HepG2 (cell line): ENCODE measurements at regions not wholly inside any gene's neighbourhood (a gene's known extent, or its start where the extent isn't known, plus 50 kb on each side); places are given as distances from the start of the nearest gene placed in this dataset.

ENCODE experiments used
- ATAC-seq: fragments of 200-7000 bp; cut with Tn5 transposase; 3 replicates; pipeline ENCODE4 v1.9.1; 2020; ENCODE audit warnings: mild to moderate bottlenecking, moderate library complexity
- BruUV-seq: library from RNA; stranded (reverse); fragments of 400-500 nt; replicated peaks from 2 replicates; lab custom pipeline; 2021; lab: Mats Ljungman, UMichigan
- CTCF ChIA-PET: fragments of 300-600 bp; formaldehyde crosslinking; extraction: SDS; loops from one replicate; lab custom pipeline; 2021; ENCODE audit warnings: low total read pairs, inconsistent platforms, low intra/inter-chr PET ratio; lab: Yijun Ruan, JAX
- POLR2A ChIA-PET: fragments of 350-600 bp; sonication (Branson Sonifier 250); formaldehyde crosslinking; loops from one replicate; lab custom pipeline; 2020; ENCODE audit warnings: antibody characterized with exemption, inconsistent platforms; lab: Yijun Ruan, JAX
- DNase-seq: peaks from one replicate; pipeline ENCODE4 v3.0.0-alpha.2; 2015; ENCODE audit warnings: low spot score
- FAIRE-seq: peaks from 3 replicates; lab custom pipeline; 2011; peaks lifted over from hg19 to GRCh38; lab: Jason Lieb, UNC
- H2AFZ ChIP-seq: one replicate; pipeline ENCODE4 v1.6.1; 2011; ENCODE audit warnings: low read length, inconsistent platforms
- H3K27ac ChIP-seq: fragments of 300-600 bp; 3 replicates; pipeline ENCODE4 v1.8.0; 2011; ENCODE audit warnings: mixed run types, mild to moderate bottlenecking, mixed read lengths, low read length, inconsistent platforms; ENCODE audit not compliant: insufficient read depth; ENCODE audit errors: extremely low read length
- H3K27me3 ChIP-seq, 2 experiments: fragments of 200-600 bp in 1 of 2; 2 replicates in 1 of 2; 3 replicates in 1 of 2; pipeline versions ENCODE4 v1.6.0 to v1.8.0; 2011; ENCODE audit warnings: low read length in 2 of 2, mild to moderate bottlenecking in 2 of 2, moderate library complexity in 2 of 2, inconsistent platforms in 1 of 2; ENCODE audit not compliant: insufficient read depth in 2 of 2, control insufficient read depth in 1 of 2
- H3K36me3 ChIP-seq, 2 experiments: fragments of 200-600 bp in 1 of 2; replicated peaks in 1 of 2; 2 replicates in 1 of 2; 3 replicates in 1 of 2; pipeline versions ENCODE4 v1.5.1 to v1.8.0; 2011; ENCODE audit warnings: low read length in 2 of 2, inconsistent platforms in 1 of 2; ENCODE audit not compliant: insufficient read depth in 2 of 2, control insufficient read depth in 1 of 2
- H3K4me1 ChIP-seq: 2 replicates; pipeline ENCODE4 v1.5.1; 2012; ENCODE audit warnings: low read length, inconsistent platforms; ENCODE audit not compliant: insufficient read depth
- H3K4me2 ChIP-seq: 2 replicates; pipeline ENCODE4 v1.6.0; 2011; ENCODE audit warnings: low read depth, low read length, inconsistent platforms
- H3K4me3 ChIP-seq, 3 experiments: fragments of 200-600 bp in 1 of 3; sonication (generic), shearing (Covaris generic) in 1 of 3; replicated peaks in 1 of 3; 2 replicates each; pipeline ENCODE4 v1.5.1; 2011 to 2016; ENCODE audit warnings: low read length in 3 of 3, inconsistent platforms in 2 of 3, low read depth in 2 of 3, mild to moderate bottlenecking in 2 of 3, control low read depth in 1 of 3, mixed read lengths in 1 of 3; ENCODE audit not compliant: insufficient read depth in 1 of 3
- H3K79me2 ChIP-seq: one replicate; pipeline ENCODE4 v1.6.1; 2011; ENCODE audit warnings: low read length, inconsistent platforms; ENCODE audit not compliant: insufficient read depth
- H3K9ac ChIP-seq: 2 replicates; pipeline ENCODE4 v1.6.0; 2011; ENCODE audit warnings: mild to moderate bottlenecking, low read depth, low read length, inconsistent platforms; ENCODE audit not compliant: insufficient read depth
- H3K9me3 ChIP-seq: 2 replicates; pipeline ENCODE4 v1.5.1; 2012; ENCODE audit warnings: mild to moderate bottlenecking, low read length
- H4K20me1 ChIP-seq: 2 replicates; pipeline ENCODE4 v1.6.0; 2011; ENCODE audit warnings: inconsistent platforms, mild to moderate bottlenecking, low read length, moderate library complexity; ENCODE audit not compliant: insufficient read depth
- CREM ChIP-seq, 2 experiments: sonication (generic) in 1 of 2; formaldehyde crosslinking in 1 of 2; IDR thresholded peaks; 2 replicates each; pipeline versions ENCODE4 v1.4.0 to v1.6.1; 2016 to 2020; ENCODE audit warnings: antibody characterized with exemption in 1 of 2, mild to moderate bottlenecking in 1 of 2, missing genetic modification reagents in 1 of 2
- FOXP1 ChIP-seq, 2 experiments: fragments of 450-650 bp in 1 of 2; IDR thresholded peaks; 2 replicates each; pipeline ENCODE4 v1.6.1; 2017 to 2018; ENCODE audit warnings: antibody characterized with exemption in 1 of 2
- HCFC1 ChIP-seq: fragments of 150-350 bp; IDR thresholded peaks from 2 replicates; pipeline ENCODE4 v1.6.1; 2014; ENCODE audit warnings: low read depth, low read length
- HOXA3 ChIP-seq: sonication (generic); formaldehyde crosslinking; IDR thresholded peaks from 2 replicates; pipeline ENCODE4 v1.5.0; 2020; ENCODE audit warnings: missing genetic modification reagents
- MED8 ChIP-seq: sonication (generic); formaldehyde crosslinking; IDR thresholded peaks from 2 replicates; pipeline ENCODE4 v1.8.1; 2023; ENCODE audit warnings: mild to moderate bottlenecking, missing genetic modification reagents; ENCODE audit not compliant: insufficient replicate concordance
- NFATC3 ChIP-seq: sonication (generic); formaldehyde crosslinking; IDR thresholded peaks from 2 replicates; pipeline ENCODE4 v1.5.1; 2020; ENCODE audit warnings: mild to moderate bottlenecking, missing genetic modification reagents
- POLR2A ChIP-seq, 2 experiments: IDR thresholded peaks; 2 replicates each; pipeline ENCODE4 v1.6.1; 2011; ENCODE audit warnings: low read depth in 2 of 2, low read length in 2 of 2, mild to moderate bottlenecking in 1 of 2, moderate library complexity in 1 of 2; ENCODE audit not compliant: insufficient read depth in 1 of 2
- RARA ChIP-seq: IDR thresholded peaks from 2 replicates; pipeline ENCODE4 v1.6.1; 2016; ENCODE audit warnings: missing genetic modification reagents, missing compliant biosample characterization
- SMAD3 ChIP-seq: sonication (generic); formaldehyde crosslinking; IDR thresholded peaks from 2 replicates; pipeline ENCODE4 v1.4.0; 2020; ENCODE audit warnings: missing genetic modification reagents
- TBP ChIP-seq: sonication (generic); formaldehyde crosslinking; IDR thresholded peaks from 2 replicates; pipeline ENCODE4 v1.5.0; 2020; ENCODE audit warnings: missing genetic modification reagents
- TMF1 ChIP-seq: sonication (generic); formaldehyde crosslinking; IDR thresholded peaks from 2 replicates; pipeline ENCODE4 v1.8.1; 2022; ENCODE audit warnings: low read depth, missing genetic modification reagents
- ZNF160 ChIP-seq: sonication (generic); formaldehyde crosslinking; IDR thresholded peaks from 2 replicates; pipeline ENCODE4 v1.8.0; 2022; ENCODE audit warnings: mild to moderate bottlenecking, inconsistent platforms, missing genetic modification reagents
- ZNF557 ChIP-seq: sonication (generic); formaldehyde crosslinking; IDR thresholded peaks from 2 replicates; pipeline ENCODE4 v1.4.0; 2020; ENCODE audit warnings: missing genetic modification reagents
- ZNF563 ChIP-seq: sonication (generic); formaldehyde crosslinking; IDR thresholded peaks from 2 replicates; pipeline ENCODE4 v1.8.0; 2022; ENCODE audit warnings: mild to moderate bottlenecking, moderate library complexity, missing genetic modification reagents
- ZNF761 ChIP-seq: sonication (generic); formaldehyde crosslinking; conservative IDR thresholded peaks from 2 replicates; pipeline ENCODE4 v1.4.0; 2020; ENCODE audit warnings: mild to moderate bottlenecking, missing genetic modification reagents
- ZNF773 ChIP-seq: sonication (generic); formaldehyde crosslinking; IDR thresholded peaks from 2 replicates; pipeline ENCODE4 v1.4.0; 2020; ENCODE audit warnings: missing genetic modification reagents, borderline replicate concordance
- WGBS: methylation state at CpG from one replicate; pipeline ENCODE4 v1.1.6; 2017; ENCODE audit warnings: low lambda C conversion rate; 5-methylcytosine and 5-hydroxymethylcytosine counted together
- in situ Hi-C: cut with HindIII; loops from 2 replicates; pipeline ENCODE4 v1.10.0; 2017; ENCODE audit warnings: low pct_unique_long_range_greater_than_20kb; ENCODE audit not compliant: extremely low pct_ligation_motif_present
- intact Hi-C: fragments of 100-400 bp; cut with micrococcal nuclease; formaldehyde crosslinking; loops from one replicate; pipeline ENCODE4 v1.10.0; 2022; ENCODE audit not compliant: unreplicated experiment
- TF ChIP-seq, protein P1 (sequence below): sonication (generic); formaldehyde crosslinking; IDR thresholded peaks from 2 replicates; pipeline ENCODE4 v1.8.0; 2022; ENCODE audit warnings: mild to moderate bottlenecking, missing genetic modification reagents; ENCODE audit not compliant: insufficient replicate concordance
- TF ChIP-seq, protein P2 (sequence below): IDR thresholded peaks from 2 replicates; pipeline ENCODE4 v1.4.0; 2020; ENCODE audit warnings: mild to moderate bottlenecking, missing genetic modification reagents

DNA sequence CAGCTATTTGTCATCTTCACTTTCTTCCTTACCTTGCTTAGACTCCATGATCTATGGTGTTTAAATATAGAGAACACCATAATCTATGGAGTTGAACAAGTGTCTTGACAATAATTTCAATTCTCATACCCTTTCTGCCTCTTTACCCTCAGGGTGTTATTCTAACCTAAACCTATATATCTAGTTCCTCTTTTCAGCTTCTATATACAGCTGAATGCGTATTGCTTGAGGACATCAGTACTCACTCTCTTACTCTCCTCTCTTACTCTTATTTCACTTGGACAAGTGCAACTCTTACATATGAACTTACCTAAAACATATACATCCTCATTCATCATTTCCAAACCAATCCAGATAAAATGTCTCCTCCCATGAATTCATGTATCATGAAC lies 187.1 kb downstream of the RAP2B start (continued):
- TF ChIP-seq, protein P1, sequence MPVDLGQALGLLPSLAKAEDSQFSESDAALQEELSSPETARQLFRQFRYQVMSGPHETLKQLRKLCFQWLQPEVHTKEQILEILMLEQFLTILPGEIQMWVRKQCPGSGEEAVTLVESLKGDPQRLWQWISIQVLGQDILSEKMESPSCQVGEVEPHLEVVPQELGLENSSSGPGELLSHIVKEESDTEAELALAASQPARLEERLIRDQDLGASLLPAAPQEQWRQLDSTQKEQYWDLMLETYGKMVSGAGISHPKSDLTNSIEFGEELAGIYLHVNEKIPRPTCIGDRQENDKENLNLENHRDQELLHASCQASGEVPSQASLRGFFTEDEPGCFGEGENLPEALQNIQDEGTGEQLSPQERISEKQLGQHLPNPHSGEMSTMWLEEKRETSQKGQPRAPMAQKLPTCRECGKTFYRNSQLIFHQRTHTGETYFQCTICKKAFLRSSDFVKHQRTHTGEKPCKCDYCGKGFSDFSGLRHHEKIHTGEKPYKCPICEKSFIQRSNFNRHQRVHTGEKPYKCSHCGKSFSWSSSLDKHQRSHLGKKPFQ (CRISPR knock-in tag): no peak
- no peak for TF ChIP-seq ZNF761 (CRISPR knock-in tag)
- TF ChIP-seq MED8 (CRISPR knock-in tag): no peak
- no peak for TF ChIP-seq ZNF160 (CRISPR knock-in tag)

DNA sequence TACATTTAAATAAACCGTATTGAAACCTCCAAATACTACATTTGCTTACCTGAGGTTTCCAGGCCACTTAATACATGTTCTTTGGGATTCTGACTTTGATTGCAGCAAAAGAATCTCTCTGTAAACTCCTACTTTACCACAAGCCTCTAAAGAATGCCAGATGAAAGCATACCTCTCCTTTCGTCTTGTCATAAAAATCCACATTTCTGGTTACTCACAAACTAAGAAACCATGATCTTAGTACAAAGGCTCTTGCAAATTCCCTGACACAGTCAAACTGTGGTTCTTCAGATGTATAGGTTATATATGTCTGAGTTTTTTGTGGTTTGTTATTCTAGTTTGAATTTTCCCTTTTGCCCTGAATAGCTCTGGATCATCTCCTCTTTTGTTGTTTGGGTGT lies 188.4 kb downstream of the RAP2B start:
- FAIRE-seq (no peak), DNase-seq (peak; percentile 86), ATAC-seq (peak; percentile 48)
- H3K4me2 ChIP-seq: no peak overlapping the region
- H3K79me2 ChIP-seq: no peaks in the 10 kb centered on the region
- H3K36me3 ChIP-seq: no peaks in the 10 kb centered on the region
- peaks cover 18% of the 10 kb centered on the region for H3K4me1 ChIP-seq
- ChIA-PET CTCF (no interaction called here), POLR2A (no interaction called here)
- 0% methylated on average over 2 of the region's 2 CpGs for WGBS
- no peaks in the 10 kb centered on the region for H3K9me3 ChIP-seq
- BruUV-seq: no TSS peak
- no peaks in the 10 kb centered on the region for H3K27me3 ChIP-seq
- no peak overlapping the region for H2AFZ ChIP-seq
- intact Hi-C loops (no loop called here), in situ Hi-C loops (no loop called here)
- H3K4me3 ChIP-seq: no peak overlapping the region
- H3K9ac ChIP-seq: no peak overlapping the region
- H4K20me1 ChIP-seq: no peaks in the 10 kb centered on the region
- no peak overlapping the region for H3K27ac ChIP-seq
- TF ChIP-seq NFATC3 (CRISPR knock-in tag) (no peak), HOXA3 (no peak), ZNF557 (CRISPR knock-in tag) (no peak), ZNF773 (CRISPR knock-in tag) (no peak), CREM (IDR thresholded peaks at IDR 0.05) (peak; percentile 43; the same call in 1 of the 2 replicates), CREM (CRISPR knock-in tag; IDR thresholded peaks at IDR 0.05) (no peak), HCFC1 (no peak), SMAD3 (CRISPR knock-in tag) (no peak), TMF1 (no peak), TBP (no peak), FOXP1 (IDR thresholded peaks at IDR 0.05) (no peak), FOXP1 (CRISPR knock-in tag; IDR thresholded peaks at IDR 0.05) (peak; percentile 16; the same call in 1 of the 2 replicates), POLR2A (IDR thresholded peaks at IDR 0.05; ENCODE audit: insufficient read depth in 1 of 2, low read depth in 2 of 2, low read length in 2 of 2) (no peak), ZNF563 (CRISPR knock-in tag) (no peak), RARA (CRISPR knock-in tag) (peak; percentile 17; the same call in 1 of the 2 replicates)
- TF ChIP-seq, protein P2, sequence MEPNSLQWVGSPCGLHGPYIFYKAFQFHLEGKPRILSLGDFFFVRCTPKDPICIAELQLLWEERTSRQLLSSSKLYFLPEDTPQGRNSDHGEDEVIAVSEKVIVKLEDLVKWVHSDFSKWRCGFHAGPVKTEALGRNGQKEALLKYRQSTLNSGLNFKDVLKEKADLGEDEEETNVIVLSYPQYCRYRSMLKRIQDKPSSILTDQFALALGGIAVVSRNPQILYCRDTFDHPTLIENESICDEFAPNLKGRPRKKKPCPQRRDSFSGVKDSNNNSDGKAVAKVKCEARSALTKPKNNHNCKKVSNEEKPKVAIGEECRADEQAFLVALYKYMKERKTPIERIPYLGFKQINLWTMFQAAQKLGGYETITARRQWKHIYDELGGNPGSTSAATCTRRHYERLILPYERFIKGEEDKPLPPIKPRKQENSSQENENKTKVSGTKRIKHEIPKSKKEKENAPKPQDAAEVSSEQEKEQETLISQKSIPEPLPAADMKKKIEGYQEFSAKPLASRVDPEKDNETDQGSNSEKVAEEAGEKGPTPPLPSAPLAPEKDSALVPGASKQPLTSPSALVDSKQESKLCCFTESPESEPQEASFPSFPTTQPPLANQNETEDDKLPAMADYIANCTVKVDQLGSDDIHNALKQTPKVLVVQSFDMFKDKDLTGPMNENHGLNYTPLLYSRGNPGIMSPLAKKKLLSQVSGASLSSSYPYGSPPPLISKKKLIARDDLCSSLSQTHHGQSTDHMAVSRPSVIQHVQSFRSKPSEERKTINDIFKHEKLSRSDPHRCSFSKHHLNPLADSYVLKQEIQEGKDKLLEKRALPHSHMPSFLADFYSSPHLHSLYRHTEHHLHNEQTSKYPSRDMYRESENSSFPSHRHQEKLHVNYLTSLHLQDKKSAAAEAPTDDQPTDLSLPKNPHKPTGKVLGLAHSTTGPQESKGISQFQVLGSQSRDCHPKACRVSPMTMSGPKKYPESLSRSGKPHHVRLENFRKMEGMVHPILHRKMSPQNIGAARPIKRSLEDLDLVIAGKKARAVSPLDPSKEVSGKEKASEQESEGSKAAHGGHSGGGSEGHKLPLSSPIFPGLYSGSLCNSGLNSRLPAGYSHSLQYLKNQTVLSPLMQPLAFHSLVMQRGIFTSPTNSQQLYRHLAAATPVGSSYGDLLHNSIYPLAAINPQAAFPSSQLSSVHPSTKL (CRISPR knock-in tag): peak; percentile 80
